G401.6 (cell line): ENCODE measurements at regions not wholly inside any gene's neighbourhood (a gene's known extent, or its start where the extent isn't known, plus 50 kb on each side); places are given as distances from the start of the nearest gene placed in this dataset.

Experiments
- FAIRE-seq: peaks from 2 replicates; lab custom pipeline; 2012; peaks lifted over from hg19 to GRCh38; lab: Jason Lieb, UNC

DNA sequence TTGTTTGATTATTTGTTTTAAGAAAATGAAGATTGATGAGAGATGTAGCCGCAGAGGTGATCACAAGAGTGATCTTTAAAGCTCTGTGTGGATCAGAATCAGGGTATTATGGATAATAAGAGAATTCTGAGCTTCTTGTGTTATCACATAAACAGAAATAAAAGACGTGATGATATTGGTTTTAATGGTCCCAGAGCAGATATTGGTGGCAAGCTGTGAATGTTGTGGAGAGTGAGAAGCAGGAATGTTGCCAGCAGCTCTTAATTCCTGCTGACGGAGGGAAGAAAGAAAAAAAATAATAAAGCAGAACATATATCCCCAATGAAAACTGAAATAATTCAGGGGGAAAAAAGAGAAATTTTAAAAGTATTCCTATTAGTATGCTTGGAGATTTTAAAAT, 1015.9 kb downstream of the PCDH18 start:
- no peak for FAIRE-seq

DNA sequence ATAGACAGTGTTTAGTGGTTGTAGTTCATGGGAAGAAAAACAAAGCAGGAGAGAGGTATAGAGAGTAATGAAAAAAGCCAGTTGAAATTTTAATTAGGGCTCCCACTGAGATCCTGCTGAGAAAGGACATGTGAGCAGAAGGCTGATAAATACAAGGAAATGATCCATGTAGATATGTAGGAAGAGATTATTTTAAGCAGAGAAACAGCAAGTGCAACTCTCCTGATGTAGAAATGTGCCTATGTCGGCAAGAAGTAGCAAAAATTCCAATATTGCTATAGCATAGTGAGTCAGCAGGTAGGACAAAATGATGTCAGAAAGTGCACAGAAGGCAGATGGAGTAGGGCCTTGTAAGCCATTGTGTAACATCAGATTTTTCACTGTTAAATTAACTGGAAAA, 1027.3 kb downstream of the PCDH18 start:
- no peak for FAIRE-seq

DNA sequence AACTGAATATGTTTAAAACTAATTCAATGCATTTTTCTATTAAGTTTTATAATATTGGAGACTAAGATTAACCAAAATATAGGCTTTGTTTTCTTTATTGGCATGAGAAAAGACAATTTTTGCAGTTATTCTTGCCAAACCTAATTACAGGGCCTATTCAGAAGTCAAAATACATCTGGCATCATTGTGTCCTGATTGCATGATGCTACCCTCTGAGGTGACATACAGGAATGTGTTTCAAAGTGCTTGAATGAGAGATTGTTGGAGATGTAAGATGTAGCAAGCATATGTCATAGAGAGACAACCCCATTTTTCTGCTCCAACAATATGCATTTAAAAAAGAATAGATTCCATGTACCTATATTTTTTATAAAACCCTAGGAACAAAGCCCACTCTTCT, 1036.4 kb downstream of the PCDH18 start:
- FAIRE-seq, result no peak

DNA sequence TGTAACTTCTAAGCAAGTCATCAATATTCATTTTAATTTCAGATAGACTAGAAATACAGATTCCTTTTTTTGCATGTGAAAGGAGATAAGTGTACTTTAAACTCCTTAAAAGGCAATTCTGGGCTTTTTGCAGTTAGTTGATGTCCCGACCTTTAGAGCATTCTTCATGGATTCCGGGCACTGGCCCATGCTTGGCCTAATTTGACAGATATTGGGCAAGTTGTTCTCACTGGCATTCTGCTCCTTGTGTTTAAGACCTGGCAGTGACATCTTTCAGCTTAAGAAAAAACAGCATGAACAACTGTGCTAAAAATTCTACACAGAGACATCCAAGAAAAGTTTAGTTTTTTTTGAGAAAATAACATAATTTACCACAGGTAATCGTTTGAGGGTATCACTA, 1037.2 kb downstream of the PCDH18 start:
- FAIRE-seq, result no peak

DNA sequence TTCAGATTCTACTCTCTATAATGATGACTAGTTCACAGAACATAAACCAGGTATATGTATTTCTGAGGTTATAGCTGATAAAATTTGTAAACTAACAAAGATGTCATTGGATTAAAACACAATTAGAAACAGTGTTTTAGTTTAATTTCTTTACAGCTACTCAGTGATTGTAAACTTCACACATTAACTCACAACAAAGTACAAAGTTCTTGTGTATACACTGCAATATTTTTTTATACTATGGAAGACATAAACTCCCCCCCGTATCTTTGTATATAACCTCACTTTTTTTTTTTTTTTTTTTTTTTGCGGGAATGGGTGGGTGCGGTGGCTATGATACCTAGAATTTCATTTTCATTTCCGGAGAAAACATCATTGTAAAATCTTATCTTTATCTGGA, 1043.2 kb downstream of the PCDH18 start:
- FAIRE-seq, result no peak

DNA sequence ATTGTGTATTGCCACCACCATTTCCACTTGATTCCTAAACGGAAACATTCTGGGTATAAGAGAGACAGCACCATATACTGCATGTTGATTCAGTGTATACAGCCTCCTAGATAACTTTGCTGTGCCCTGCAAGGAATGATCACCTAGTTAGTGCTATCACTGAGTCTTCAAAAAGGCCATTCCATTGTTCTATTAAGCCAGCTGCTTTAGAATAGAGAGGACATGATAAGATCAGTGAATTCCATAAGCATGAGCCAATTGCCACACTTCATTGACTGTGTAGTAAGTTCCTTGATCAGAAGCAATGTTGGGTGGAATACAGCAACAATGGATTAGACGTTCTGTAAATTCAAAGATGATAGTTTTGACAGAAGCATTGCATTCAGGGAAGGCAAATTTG, 1047.3 kb downstream of the PCDH18 start:
- no peak for FAIRE-seq

DNA sequence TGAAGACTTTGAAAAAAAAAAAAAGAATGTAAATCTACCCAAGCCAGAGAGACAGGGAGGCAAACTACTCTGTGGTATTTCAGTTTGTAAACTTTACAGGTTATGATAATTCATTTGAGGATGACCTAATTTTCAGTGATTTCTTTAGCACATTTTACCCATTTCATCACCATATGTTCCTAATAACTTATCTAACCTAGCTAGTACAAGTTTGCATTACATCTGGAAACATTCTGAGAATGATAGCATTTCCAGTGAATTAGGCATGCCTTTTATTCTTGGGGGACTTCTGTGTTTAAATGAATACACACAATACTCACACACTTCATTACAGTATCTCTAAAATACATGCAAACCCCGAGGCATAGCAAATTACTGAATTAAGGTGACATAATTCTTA, 1055.5 kb downstream of the PCDH18 start:
- no peak for FAIRE-seq

DNA sequence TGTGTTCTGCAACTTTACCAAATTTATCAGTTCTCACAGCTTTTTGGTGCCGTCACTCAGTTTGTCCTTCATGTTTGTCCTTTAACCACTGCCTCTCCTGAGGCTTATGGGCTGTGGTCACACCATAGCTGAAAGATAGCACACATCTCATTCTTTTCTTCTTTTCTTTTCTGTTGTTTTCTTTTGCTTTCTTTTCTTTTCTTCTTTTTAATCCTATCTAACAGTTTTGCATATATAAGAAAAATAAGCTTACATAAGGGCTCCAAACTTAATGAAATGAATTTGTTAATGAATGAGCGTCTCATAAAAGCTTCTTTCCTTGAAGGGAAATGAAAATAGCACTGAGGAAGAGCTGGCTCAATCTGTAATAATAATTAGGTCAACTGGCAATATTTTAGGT, 1061.2 kb downstream of the PCDH18 start:
- FAIRE-seq, result no peak

DNA sequence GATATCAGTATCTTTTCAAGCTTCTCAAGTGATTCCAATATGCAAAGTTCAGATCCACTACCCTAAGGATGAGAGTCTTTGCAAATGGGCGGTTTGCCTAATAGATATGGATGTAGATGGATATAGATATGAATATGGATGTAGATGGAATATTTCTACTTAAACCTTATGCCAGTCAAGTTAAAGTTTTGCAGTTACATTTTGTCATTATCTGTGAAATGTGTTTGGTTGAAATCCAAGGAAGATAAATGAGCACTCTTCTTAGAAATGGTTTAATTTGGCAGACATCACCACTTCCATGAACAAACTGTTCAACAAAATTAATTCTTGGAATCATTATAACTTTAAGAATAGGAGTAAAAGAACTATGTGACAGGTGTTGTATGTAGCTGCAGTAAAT, 1066.6 kb downstream of the PCDH18 start:
- FAIRE-seq, result no peak

DNA sequence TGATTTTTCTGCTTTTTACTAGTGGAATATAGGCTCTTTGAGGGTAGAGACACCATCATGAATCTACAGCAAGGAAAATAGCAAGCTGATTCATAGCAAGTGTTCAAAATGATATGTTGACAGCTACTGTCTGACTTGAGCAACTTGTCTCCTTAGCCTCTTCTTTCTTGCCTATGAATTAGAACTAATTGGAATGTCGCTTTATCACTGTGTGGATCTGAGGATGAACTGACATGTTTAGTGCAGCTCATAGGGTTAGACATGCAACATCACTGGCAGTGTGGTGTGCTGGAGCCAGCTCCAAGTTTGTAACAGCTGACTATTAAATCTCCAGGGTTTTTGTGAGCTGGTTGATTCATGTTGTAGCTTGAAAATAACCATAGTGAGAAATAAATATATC, 1068.4 kb downstream of the PCDH18 start:
- no peak for FAIRE-seq

DNA sequence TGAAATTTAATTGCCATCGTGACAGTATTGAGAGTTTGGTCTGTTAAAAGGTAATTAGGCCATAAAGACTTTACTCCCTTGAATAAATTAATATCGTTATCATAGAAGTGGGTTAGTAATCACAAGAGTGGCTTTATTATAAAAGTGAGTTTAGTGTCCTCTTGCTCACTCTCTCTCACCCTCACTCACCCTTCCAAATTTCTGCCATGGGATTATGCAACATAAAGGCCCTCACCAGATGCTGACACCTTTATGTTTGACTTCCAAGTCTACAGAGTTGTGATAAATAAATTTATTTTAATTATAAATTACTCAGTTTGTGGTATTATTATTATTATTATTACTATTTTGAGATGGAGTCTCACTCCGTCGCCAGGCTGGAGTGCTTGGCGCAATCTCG, 1070.8 kb downstream of the PCDH18 start:
- FAIRE-seq, result no peak

DNA sequence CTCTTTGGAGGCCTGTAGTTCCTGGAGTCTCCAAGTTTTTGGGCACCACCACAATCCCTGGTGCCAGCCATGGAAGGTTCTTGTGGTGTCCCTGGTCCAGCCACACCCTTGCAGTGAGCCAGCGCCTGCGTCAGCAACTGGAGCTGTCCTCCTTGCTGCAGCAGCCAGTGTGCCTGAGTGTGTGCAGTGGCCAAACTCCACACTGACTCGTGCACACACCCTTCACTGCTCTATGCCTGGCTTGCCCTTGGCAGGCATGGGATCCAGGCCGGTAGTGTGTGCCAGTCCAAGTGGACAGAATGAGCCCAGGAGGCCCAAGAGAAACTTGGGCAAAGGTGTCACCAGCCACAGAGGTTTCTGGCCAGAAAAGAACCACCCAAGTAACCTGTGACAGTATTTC, 1074.0 kb downstream of the PCDH18 start:
- no peak for FAIRE-seq

DNA sequence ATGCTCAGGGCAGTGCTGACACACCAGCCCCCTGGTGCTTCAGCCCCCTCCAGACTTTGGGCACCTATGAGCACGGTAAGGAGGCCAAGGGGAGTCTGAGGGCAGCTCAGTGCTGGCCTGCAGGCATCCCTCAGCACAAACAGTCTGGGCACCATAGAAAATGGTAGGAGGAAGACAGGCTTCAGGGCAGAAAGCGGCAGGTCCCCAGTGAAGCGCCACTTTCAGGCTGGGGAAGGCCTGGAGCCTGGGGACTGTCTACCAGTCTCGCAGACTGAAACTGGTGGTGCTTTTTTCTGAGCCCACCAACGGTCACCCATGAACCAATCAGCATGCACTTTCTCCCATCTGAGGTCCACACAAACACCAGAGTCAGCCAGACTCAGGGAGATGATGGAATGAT, 1074.7 kb downstream of the PCDH18 start:
- FAIRE-seq, result no peak

DNA sequence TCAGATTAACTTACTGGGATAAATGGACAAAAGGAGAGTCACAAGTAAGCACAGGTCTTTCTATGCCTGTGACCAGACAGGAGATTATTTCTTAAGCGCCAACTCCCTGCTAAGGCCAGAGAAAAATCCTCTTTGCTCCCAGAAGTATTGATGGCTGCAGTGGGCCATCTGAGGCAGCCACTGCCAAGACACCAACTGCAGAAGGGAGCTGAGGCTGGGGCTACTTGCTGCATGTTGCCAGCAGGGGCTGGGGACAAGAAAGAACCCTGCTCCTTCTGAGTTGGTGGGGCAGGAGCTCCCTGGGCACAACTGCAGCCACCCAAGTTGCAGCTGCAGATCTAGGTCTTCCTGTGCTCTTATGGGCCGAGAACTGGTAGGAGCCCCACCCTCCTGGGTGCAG, 1075.3 kb downstream of the PCDH18 start:
- no peak for FAIRE-seq

DNA sequence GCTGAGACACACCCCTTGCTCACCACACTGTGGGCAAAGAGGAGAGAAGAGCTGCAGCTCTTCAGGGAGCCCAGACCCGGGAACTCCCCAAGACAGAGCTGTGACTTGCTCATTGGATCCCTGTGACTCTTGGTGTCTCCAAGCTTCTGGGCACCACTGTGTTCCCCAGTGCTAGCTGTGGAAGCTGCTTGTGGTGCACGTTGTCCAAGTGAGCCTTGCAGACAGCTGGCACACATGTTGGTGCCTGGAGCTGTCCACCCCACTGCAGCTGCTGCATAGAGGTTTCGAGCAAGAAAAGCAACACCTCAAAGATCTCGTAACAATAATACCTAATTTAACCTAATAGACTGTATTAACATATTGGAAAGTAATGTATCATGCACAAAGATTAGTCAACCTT, 1089.3 kb downstream of the PCDH18 start:
- no peak for FAIRE-seq

DNA sequence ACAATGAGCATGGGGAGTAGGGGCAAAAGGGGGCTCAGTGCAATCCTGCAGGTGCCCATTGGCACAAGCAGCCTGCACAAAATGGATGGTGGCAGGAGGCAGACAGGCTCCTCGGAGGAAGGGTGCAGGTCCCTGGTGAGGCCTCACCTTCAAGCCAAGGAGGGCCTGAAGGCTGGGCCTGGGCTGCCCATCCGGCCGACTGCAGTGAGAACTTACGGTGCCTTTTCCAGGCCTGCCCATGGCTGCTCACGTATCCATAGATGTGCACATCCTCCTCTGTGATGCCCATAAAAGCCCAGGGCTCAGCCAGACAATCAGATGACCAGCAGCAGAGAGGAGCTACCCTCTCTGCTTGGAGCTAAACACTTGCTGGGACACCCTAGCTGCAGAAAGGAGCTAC, 1089.8 kb downstream of the PCDH18 start:
- no peak for FAIRE-seq

DNA sequence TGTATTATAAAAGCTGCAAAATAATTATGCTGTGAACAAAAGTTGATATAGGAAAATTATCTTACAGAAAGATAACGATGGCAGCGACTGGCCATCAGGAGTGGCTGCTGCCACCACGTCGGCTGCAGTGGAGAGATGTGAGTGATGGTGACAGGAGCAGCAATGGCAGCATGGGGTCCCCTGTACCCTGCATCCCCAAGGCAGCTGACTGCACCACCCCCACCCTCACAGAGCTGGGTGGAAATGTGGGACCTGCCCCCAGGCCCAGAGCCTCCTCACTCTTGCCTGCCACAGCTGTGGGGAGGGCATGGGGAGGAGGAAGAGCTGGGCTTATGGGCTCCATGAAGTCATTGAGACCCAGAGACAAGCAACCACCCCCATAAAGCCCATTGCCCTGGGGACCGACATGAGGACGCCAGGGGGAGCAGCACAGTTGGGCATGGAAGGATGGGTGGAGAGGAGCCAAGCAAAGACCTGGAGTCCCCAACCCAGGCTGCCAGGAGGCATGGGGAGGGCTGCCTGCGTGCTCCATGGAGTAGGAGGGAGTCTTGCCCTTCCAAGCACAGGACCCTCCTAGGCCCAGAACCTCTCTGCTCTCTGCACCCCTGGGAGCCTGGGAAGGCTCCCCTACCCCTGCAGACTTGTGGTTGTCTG, 1090.5 kb downstream of the PCDH18 start:
- no peak for FAIRE-seq

DNA sequence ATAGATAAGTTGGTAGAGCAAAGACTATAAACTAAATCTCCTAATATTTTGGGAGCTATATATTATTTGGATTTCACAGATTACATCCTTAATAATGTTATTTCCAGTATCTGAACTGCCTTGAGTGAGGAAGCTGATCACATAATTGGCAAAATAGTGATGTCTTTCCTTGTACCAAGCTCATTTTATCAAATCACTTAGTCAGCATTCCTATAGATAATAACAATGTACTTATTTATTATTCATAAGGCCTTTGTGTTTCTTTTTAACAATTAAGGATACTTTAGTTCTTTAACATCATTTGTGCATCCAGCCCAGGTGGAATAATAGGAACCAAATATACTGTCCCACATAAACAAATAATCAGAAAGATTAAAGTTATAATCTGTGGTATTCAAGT, 1093.6 kb downstream of the PCDH18 start:
- FAIRE-seq, result no peak

DNA sequence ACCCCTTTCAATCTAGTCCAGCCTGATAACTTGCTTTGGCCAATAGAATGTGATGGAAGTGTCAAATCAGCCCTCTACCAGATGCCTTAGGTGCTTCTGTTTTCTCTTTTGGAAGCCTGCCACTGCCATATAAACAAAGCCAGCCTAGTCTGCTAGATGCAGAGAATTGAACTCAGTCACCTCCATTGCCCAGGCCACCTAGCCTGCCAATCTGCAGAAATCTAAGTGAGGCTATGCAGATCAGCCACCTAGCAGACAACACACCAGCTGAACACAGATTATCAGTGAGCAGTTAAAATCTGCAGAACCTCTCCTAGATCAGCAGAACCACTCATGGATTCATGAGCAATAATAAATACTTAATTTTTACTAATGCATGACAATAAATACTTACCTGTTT, 1108.2 kb downstream of the PCDH18 start:
- no peak for FAIRE-seq

DNA sequence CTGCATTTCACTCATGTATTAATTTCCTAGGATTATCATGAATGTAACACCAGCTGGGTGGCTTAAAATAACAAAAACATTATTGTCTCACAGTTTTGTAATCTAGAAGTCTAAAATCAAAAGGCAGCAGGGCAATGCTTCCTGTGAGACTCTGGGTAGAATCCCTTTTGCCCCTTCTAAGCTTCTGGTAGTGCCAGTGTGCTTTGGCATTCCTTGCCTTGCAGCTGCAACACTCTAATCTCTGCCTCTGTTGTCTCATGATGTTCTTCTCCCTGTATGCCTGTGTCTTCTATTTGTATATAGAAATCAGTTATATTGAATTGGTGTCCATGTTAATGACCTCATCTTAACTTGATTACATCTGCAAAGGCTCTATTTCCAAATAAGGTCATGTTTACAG, 1117.3 kb downstream of the PCDH18 start:
- FAIRE-seq, result no peak

DNA sequence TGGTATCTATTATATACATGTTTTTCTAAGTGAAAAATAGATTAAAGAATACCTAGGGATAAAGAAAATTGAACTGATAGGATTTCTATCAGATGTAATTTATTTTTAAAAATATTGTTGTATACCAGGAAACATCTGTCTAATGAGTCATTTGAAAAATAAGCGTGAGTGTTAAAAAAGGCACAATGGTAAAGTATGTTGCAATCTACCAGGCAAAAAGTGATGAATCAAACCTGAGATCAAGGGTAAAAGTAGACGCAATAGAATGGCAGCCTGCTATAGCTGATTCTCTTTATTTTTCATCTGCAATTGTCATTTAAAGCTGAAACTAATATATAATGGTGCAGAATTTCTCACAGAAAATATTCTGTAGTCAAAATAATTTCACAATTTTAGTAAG, 1119.6 kb downstream of the PCDH18 start:
- no peak for FAIRE-seq

DNA sequence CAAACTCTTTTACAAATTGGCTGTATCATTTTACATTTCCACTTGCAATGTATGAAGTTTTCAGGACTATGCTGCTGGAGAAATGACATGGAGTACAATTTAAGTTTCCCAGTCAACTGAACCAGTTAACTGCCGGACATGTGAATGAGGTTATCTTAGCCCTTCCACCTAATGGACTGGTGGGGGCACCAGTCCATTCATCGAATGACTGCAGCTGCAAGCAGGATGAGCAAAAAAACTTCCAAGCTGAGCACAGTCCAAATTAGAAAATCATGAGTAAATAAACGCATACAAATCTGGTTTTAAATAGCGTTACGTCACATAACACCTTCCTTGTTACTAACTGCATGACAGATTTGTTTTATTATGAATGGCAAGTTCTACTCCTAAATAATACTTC, 1131.5 kb downstream of the PCDH18 start:
- no peak for FAIRE-seq

DNA sequence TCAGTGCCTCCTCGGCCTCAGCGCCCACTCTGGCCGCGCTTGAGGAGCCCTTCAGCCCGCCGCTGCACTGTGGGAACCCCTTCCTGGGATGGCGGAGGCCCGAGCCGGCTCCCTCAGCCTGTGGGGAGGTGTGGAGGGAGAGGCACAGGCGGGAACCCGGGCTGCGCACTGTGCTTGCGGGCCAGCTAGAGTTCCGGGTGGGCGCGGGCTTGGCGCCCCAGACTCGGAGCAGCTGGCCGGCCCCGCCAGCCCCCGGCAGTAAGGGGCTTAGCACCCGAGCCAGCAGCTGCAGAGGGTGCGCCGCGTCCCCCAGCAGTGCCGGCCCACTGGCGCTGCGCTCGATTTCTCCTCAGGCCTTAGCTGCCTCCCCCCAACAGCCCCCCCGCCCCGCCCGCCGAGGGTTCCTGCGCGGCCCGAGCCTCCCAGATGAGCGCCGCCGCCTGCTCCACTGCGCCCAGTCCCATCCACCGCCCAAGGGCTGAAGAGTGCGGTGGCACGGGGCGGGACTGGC, 1137.0 kb downstream of the PCDH18 start:
- FAIRE-seq, result no peak

DNA sequence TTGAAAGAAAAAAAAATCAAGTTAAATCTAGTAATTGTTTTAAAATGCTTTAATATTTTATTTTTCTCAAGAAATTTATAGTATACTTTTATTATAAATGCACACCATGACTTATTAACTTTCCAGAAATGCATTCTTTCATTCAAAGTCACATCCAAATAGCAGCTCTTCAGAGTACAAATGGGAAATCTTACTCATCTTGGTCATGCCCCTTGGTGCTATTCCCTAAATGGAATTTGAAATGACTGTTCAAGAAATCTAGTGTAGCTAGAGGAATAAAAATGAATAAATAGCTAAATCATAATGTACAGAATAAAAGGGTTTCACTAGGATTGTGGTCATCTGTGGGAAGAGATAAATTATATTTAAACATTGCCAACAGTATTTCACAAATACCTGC, 1139.7 kb downstream of the PCDH18 start:
- FAIRE-seq, result no peak

DNA sequence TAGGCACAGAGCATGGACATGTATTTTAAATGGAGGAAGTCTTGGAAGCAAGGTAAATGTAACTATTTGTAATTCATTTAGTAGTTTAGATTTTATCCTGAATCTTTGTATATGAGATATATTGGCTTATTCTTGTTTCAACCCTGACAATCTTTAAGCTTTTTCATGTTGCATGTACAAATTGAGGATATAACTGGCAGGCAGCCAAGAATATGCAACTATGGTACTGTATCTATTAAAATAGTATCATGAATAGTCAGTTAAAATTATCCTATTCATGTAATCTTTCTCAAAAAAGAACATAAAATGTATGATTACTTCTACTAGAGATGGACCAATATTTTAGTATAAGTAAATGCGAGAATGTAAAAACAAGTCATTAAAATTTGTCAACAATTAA, 1141.5 kb downstream of the PCDH18 start:
- no peak for FAIRE-seq
